Kidney (tissue), 13 donors: ENCODE measurements at regions not wholly inside any gene's neighbourhood (a gene's known extent, or its start where the extent isn't known, plus 50 kb on each side); places are given as distances from the start of the nearest gene placed in this dataset.

Experiments used
- DNase-seq, 5 donors: peaks; one replicate each; pipeline ENCODE4 v3.0.0-alpha.2; 2013 to 2020
- FAIRE-seq: peaks from 2 replicates; lab custom pipeline; 2012; peaks lifted over from hg19 to GRCh38; lab: Jason Lieb, UNC
- H3K27ac ChIP-seq, 2 donors: one replicate each; pipeline ENCODE4 v1.7.0; 2013; ENCODE audit warnings: low read depth in 2 of 2, low read length in 2 of 2, inconsistent platforms in 1 of 2
- H3K27me3 ChIP-seq: one replicate; pipeline ENCODE4 v1.7.1; 2013; ENCODE audit warnings: low read length, inconsistent platforms; ENCODE audit not compliant: control insufficient read depth, insufficient read depth
- H3K36me3 ChIP-seq, 3 donors: one replicate each; pipeline versions ENCODE4 v1.7.0 to v1.7.1; 2013; ENCODE audit warnings: low read length in 3 of 3, control low read depth in 1 of 3, inconsistent platforms in 1 of 3; ENCODE audit not compliant: insufficient read depth in 3 of 3, control insufficient read depth in 2 of 3
- H3K4me1 ChIP-seq, 3 donors: one replicate each; pipeline versions ENCODE4 v1.7.0 to v1.7.1; 2013; ENCODE audit warnings: low read length in 3 of 3, inconsistent platforms in 1 of 3, low read depth in 1 of 3; ENCODE audit not compliant: control insufficient read depth in 2 of 3, insufficient read depth in 2 of 3
- H3K4me3 ChIP-seq, 3 donors: one replicate each; pipeline versions ENCODE4 v1.7.0 to v1.8.1; 2013; ENCODE audit warnings: low read length in 3 of 3, control low read depth in 1 of 3, inconsistent platforms in 1 of 3
- H3K9ac ChIP-seq, 3 donors: one replicate each; pipeline versions ENCODE4 v1.7.0 to v1.7.1; 2013; ENCODE audit warnings: low read length in 3 of 3, control low read depth in 1 of 3, inconsistent platforms in 1 of 3
- H3K9me3 ChIP-seq, 3 donors: one replicate each; pipeline versions ENCODE4 v1.7.0 to v1.7.1; 2013; ENCODE audit warnings: low read length in 3 of 3, control low read depth in 1 of 3, inconsistent platforms in 1 of 3; ENCODE audit not compliant: control insufficient read depth in 2 of 3, insufficient read depth in 1 of 3
- intact Hi-C: fragments of 100-400 bp; cut with DNase I; formaldehyde crosslinking; loops from one replicate; pipeline ENCODE4 v1.11.1; 2022
- TF ChIP-seq, protein P1 (sequence below): IDR thresholded peaks from 3 replicates; pipeline ENCODE4 v1.5.1; 2012; ENCODE audit warnings: mild to moderate bottlenecking, moderate library complexity, borderline replicate concordance; ENCODE audit not compliant: insufficient read depth; ENCODE audit errors: extremely low read depth
- donor health status: control.
- donor health status: control.
- donor health status: control.
- donor health status: control.
- donor health status: control.
- donor health status: DM: yes; HTN: yes; CAD: no.
- donor health status: Normal renal cell carcinoma (clear cell type).

DNA sequence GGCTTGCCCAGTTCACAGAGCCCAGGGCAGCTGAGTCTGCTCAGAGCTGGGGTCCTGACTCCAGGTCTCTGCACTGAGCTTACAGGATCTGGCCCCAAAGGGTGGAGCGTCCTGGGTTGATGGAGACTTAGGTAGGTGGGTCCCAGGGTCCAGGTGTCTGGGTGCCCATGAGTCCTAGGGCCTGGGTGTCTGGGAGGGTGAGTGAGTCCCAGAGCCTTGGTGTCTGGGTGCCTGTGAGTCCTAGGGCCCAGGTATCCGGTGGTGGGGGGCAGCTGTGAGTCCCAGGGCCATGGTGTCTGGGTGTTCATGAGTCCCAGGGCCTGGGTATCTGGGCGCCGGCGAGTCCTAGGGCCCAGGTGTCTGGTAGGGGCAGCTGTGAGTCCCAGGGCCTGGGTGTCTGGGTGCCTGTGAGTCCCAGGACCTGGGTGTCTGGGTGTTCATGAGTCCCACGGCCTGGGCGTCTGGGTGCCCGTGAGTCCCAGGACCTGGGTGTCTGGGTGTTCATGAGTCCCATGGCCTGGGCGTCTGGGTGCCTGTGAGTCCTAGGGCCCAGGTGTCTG is 1505.6 kb downstream of the BRD1 start:
- H3K27me3 ChIP-seq, result no peaks in the 10 kb centered on the region
- peaks cover 0 to 4% (median 0%) of the 10 kb centered on the region in 3 donors for H3K9me3 ChIP-seq
- DNase-seq (peak in 1 of 5 donors; percentile 48), FAIRE-seq (no peak)
- H3K4me1 ChIP-seq, result no peaks in the 10 kb centered on the region
- H3K9ac ChIP-seq, result no peak overlapping the region
- TF ChIP-seq, protein P1, sequence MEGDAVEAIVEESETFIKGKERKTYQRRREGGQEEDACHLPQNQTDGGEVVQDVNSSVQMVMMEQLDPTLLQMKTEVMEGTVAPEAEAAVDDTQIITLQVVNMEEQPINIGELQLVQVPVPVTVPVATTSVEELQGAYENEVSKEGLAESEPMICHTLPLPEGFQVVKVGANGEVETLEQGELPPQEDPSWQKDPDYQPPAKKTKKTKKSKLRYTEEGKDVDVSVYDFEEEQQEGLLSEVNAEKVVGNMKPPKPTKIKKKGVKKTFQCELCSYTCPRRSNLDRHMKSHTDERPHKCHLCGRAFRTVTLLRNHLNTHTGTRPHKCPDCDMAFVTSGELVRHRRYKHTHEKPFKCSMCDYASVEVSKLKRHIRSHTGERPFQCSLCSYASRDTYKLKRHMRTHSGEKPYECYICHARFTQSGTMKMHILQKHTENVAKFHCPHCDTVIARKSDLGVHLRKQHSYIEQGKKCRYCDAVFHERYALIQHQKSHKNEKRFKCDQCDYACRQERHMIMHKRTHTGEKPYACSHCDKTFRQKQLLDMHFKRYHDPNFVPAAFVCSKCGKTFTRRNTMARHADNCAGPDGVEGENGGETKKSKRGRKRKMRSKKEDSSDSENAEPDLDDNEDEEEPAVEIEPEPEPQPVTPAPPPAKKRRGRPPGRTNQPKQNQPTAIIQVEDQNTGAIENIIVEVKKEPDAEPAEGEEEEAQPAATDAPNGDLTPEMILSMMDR, result no peak
- H3K27ac ChIP-seq, result no peak overlapping the region
- no peak overlapping the region for H3K4me3 ChIP-seq
- intact Hi-C loops, result no loop called here
- no peaks in the 10 kb centered on the region for H3K36me3 ChIP-seq

DNA sequence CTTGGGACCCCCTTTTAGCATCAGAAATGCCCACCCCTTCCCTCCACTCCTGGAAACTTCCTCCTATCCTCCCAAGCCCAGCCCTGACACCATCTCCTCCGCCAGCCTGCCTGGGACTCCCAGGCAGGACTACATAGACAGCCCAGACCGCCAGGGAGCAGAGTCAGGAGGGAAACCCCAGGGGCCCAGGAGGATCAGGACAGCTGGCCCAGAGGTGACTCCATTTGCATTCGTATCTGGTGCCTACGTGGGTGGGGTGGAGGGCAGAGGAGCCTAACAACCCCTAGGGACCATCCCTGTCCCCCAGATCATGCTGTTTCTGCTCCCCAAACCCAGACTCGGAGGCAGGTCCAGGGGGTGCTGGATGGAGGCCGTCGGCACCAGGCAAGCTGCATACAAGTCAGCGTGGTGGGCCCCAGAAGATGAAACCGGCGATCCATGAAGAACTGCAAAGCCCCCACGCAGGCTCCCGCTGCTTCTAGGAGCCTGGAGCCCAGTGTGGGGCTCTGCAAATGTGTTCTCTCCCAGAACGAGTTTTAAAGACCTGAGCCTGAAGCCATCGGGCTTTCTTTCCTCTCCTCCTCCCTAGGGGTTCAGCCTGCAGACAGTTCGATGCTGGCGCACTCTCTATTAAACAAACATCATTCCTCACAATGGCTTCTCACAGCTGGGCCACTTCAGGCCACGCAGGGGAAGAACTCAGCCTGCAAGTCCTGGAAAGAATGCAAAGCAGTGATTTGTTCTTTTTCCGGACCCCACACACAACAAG is 1506.8 kb downstream of the BRD1 start:
- Histone ChIP-seq H3K27me3 (no peaks in the 10 kb centered on the region), H3K27ac (no peak overlapping the region), H3K9me3 (peaks cover 0 to 4% (median 0%) of the 10 kb centered on the region in 3 donors), H3K4me1 (no peaks in the 10 kb centered on the region), H3K9ac (no peak overlapping the region), H3K4me3 (no peak overlapping the region), H3K36me3 (no peaks in the 10 kb centered on the region)
- TF ChIP-seq, protein P1, result no peak
- DNase-seq (peak in 4 of 5 donors; percentile 55 to 92 (median 66)), FAIRE-seq (no peak)
- intact Hi-C loops, result no loop called here

DNA sequence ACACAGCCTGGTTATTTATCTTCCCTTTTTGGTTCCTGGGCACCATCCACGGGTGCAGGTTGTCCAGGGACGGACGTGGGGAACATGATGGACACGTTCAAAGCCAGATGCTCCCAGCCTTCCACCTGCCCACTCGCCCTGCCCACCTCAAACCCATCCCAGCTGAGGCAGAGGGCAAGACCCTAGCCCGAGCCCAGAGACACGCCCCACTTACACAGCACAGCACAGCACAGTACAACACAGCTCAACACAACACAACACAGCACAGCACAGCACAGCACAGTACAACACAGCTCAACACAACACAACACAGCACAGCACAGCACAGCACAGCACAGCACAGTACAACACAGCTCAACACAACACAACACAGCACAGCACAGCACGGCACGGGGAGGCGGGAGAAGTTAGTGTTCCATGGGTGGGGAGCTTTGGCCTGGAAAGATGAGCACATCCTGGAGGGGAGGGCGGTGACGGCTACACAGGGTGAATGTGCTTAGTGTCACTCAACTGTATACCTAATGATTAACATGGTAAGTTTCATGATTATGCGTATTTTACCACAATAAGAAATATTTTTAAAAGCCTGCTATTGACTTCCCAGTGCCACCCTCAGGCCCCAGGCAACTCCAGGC is 1507.5 kb downstream of the BRD1 start:
- Histone ChIP-seq H3K4me3 (no peak overlapping the region), H3K4me1 (no peaks in the 10 kb centered on the region), H3K9me3 (peaks cover 0 to 4% (median 0%) of the 10 kb centered on the region in 3 donors), H3K9ac (no peak overlapping the region), H3K36me3 (no peaks in the 10 kb centered on the region), H3K27ac (no peak overlapping the region), H3K27me3 (no peaks in the 10 kb centered on the region)
- DNase-seq (peak in 1 of 5 donors; percentile 44), FAIRE-seq (no peak)
- intact Hi-C loops, result no loop called here
- TF ChIP-seq, protein P1, result no peak
